GM23338 (cell line): ENCODE measurements at regions not wholly inside any gene's neighbourhood (a gene's known extent, or its start where the extent isn't known, plus 50 kb on each side); places are given as distances from the start of the nearest gene placed in this dataset.

Experiments used
- ATAC-seq: fragments of 200-7000 bp; cut with Tn5 transposase; 3 replicates; pipeline ENCODE4 v1.9.1; 2020
- DNase-seq: peaks from one replicate; pipeline ENCODE4 v3.0.0-alpha.2; 2015; ENCODE audit warnings: low spot score
- H2AFZ ChIP-seq: fragments of 200-600 bp; sonication (generic); 2 replicates; pipeline ENCODE4 v1.8.0; 2016; ENCODE audit warnings: antibody characterized with exemption, mild to moderate bottlenecking, moderate library complexity
- H3F3A ChIP-seq: fragments of 200-600 bp; sonication (generic); replicated peaks from 2 replicates; pipeline ENCODE4 v1.8.0; 2017; ENCODE audit warnings: antibody characterized with exemption, mixed run types, low read depth
- H3K27ac ChIP-seq: fragments of 200-600 bp; sonication (generic); 2 replicates; pipeline ENCODE4 v1.6.1; 2016; ENCODE audit warnings: low read depth
- H3K27me3 ChIP-seq: fragments of 200-600 bp; sonication (generic); 2 replicates; pipeline ENCODE4 v1.8.0; 2016; ENCODE audit warnings: mild to moderate bottlenecking, mixed run types, moderate library complexity; ENCODE audit not compliant: insufficient read depth
- H3K36me3 ChIP-seq: fragments of 200-600 bp; sonication (generic); 2 replicates; pipeline ENCODE4 v1.8.0; 2016; ENCODE audit warnings: mild to moderate bottlenecking; ENCODE audit not compliant: insufficient read depth
- H3K4me1 ChIP-seq: fragments of 200-600 bp; sonication (generic); 2 replicates; pipeline ENCODE4 v1.8.0; 2016; ENCODE audit warnings: mild to moderate bottlenecking, moderate library complexity; ENCODE audit not compliant: insufficient read depth
- H3K4me2 ChIP-seq: fragments of 200-600 bp; sonication (generic); 2 replicates; pipeline ENCODE4 v1.7.1; 2017; ENCODE audit warnings: mixed run types
- H3K4me3 ChIP-seq: fragments of 200-600 bp; sonication (generic); 2 replicates; pipeline ENCODE4 v1.6.1; 2016; ENCODE audit warnings: mixed run types
- H3K79me2 ChIP-seq: fragments of 200-600 bp; sonication (generic); replicated peaks from 2 replicates; pipeline ENCODE4 v1.8.0; 2017; ENCODE audit warnings: mild to moderate bottlenecking; ENCODE audit not compliant: insufficient read depth
- H3K9me2 ChIP-seq: fragments of 200-600 bp; sonication (generic); 2 replicates; pipeline ENCODE4 v1.8.0; 2017; ENCODE audit not compliant: insufficient read depth
- H4K20me1 ChIP-seq: fragments of 200-600 bp; sonication (generic); replicated peaks from 2 replicates; pipeline ENCODE4 v1.8.0; 2017; ENCODE audit warnings: mild to moderate bottlenecking; ENCODE audit not compliant: insufficient read depth
- H3K27ac Mint-ChIP-seq: 2 replicates; pipeline ENCODE4 v1.8.0; 2020; ENCODE audit warnings: inconsistent platforms, mild to moderate bottlenecking, moderate library complexity, mixed read lengths
- H3K27me3 Mint-ChIP-seq: 3 replicates; pipeline ENCODE4 v1.8.0; 2022; ENCODE audit warnings: low read depth, mild to moderate bottlenecking, moderate library complexity, mixed read lengths, inconsistent platforms; ENCODE audit not compliant: insufficient read depth, poor library complexity
- H3K36me3 Mint-ChIP-seq: 3 replicates; pipeline ENCODE4 v1.8.0; 2021; ENCODE audit warnings: low read depth, mild to moderate bottlenecking, inconsistent platforms, moderate library complexity, mixed read lengths
- H3K4me1 Mint-ChIP-seq: 3 replicates; pipeline ENCODE4 v1.8.0; 2020; ENCODE audit warnings: mild to moderate bottlenecking, inconsistent platforms, mixed read lengths
- H3K4me3 Mint-ChIP-seq: 3 replicates; pipeline ENCODE4 v1.8.0; 2021; ENCODE audit warnings: moderate library complexity, mild to moderate bottlenecking, inconsistent platforms, mixed read lengths
- H3K9me3 Mint-ChIP-seq: 3 replicates; pipeline ENCODE4 v1.8.0; 2020; ENCODE audit warnings: moderate library complexity, mild to moderate bottlenecking, inconsistent platforms, mixed read lengths
- CREB1 ChIP-seq: fragments of 250-450 bp; sonication (Bioruptor Pico); IDR thresholded peaks from 2 replicates; pipeline ENCODE4 v1.5.0; 2020; ENCODE audit warnings: low read depth, mild to moderate bottlenecking, moderate library complexity
- EZH2 ChIP-seq: fragments of 200-600 bp; sonication (generic); IDR thresholded peaks from one replicate; pipeline ENCODE4 v1.8.0; 2017; ENCODE audit warnings: antibody characterized with exemption, mild to moderate bottlenecking, low read depth; ENCODE audit not compliant: unreplicated experiment
- JUNB ChIP-seq: IDR thresholded peaks from one replicate; pipeline ENCODE4 v1.6.1; 2016; ENCODE audit warnings: antibody characterized with exemption; ENCODE audit not compliant: unreplicated experiment
- NANOG ChIP-seq: IDR thresholded peaks from 2 replicates; pipeline ENCODE4 v1.6.1; 2016; ENCODE audit warnings: antibody characterized with exemption, borderline replicate concordance
- POLR2AphosphoS5 ChIP-seq: IDR thresholded peaks from 2 replicates; pipeline ENCODE4 v1.6.1; 2016; ENCODE audit warnings: antibody characterized with exemption, low read depth
- STAT1 ChIP-seq: IDR thresholded peaks from one replicate; pipeline ENCODE4 v1.6.1; 2016; ENCODE audit warnings: antibody characterized with exemption; ENCODE audit not compliant: unreplicated experiment
- ZNF114 ChIP-seq: fragments of 250-450 bp; sonication (Bioruptor Pico); IDR thresholded peaks from 2 replicates; pipeline ENCODE4 v1.5.0; 2020; ENCODE audit warnings: mild to moderate bottlenecking, moderate library complexity
- ZNF331 ChIP-seq: fragments of 250-450 bp; sonication (Bioruptor Pico); IDR thresholded peaks from 2 replicates; pipeline ENCODE4 v1.5.0; 2020; ENCODE audit warnings: low read depth, mild to moderate bottlenecking, moderate library complexity
- TF ChIP-seq, protein P1 (sequence below): IDR thresholded peaks from 2 replicates; pipeline ENCODE4 v1.6.1; 2016; ENCODE audit warnings: antibody characterized with exemption
- TF ChIP-seq, protein P2 (sequence below), 2 experiments: fragments of 200-600 bp in 1 of 2; sonication (generic) in 1 of 2; conservative IDR thresholded peaks; 2 replicates each; pipeline versions ENCODE4 v1.5.1 to v1.6.1; 2016 to 2017; ENCODE audit warnings: antibody characterized with exemption in 2 of 2, low read depth in 2 of 2, mild to moderate bottlenecking in 2 of 2, moderate library complexity in 1 of 2
- TF ChIP-seq, protein P3 (sequence below): IDR thresholded peaks from one replicate; pipeline ENCODE4 v1.6.1; 2018; ENCODE audit warnings: antibody characterized with exemption; ENCODE audit not compliant: unreplicated experiment
- TF ChIP-seq, protein P4 (sequence below): fragments of 250-450 bp; sonication (Bioruptor Pico); IDR thresholded peaks from 2 replicates; pipeline ENCODE4 v1.5.0; 2020; ENCODE audit warnings: mild to moderate bottlenecking, moderate library complexity

DNA sequence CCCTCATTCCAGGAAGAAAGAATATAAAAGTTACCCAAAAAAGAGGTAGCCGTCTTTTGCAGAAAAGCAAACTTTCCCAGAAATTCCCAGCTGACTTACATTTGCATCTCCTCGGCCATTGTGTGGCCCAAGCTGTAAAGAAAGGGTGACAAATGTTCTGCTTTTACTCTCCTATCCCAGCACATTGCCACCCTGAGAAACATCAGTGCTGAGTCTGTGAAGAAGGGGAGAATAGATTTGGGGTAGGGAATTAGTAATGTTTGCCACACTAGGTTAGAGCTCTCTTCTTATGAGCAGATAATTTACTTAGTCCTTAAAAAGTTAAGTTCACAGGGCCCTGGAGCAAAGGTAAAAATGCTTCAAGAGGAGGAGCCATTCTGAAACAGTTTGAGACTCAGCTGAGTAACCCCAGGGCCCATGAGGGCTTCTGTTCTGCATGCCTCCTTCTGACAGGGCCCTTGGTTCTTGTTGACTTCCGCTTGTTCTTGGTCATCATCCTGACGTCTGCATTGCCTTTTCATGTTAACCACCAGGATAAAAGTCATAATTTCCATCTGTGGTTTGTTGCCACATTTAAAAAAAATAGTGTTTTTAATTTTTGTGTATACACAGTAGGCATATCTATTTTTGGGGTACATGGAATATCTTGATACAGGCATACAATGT lies 550.7 kb downstream of the RNF144A start:
- H3K27me3 ChIP-seq: no peaks in the 10 kb centered on the region
- H3K79me2 ChIP-seq: no peaks in the 10 kb centered on the region
- no peak overlapping the region for H3K4me3 ChIP-seq
- no peaks in the 10 kb centered on the region for H3F3A ChIP-seq
- DNase-seq: no peak
- TF ChIP-seq ZNF114 (CRISPR knock-in tag) (no peak), NANOG (no peak), CREB1 (CRISPR knock-in tag) (no peak), JUNB (no peak), POLR2AphosphoS5 (no peak), EZH2 (no peak), STAT1 (no peak), ZNF331 (no peak)
- TF ChIP-seq, protein P1, sequence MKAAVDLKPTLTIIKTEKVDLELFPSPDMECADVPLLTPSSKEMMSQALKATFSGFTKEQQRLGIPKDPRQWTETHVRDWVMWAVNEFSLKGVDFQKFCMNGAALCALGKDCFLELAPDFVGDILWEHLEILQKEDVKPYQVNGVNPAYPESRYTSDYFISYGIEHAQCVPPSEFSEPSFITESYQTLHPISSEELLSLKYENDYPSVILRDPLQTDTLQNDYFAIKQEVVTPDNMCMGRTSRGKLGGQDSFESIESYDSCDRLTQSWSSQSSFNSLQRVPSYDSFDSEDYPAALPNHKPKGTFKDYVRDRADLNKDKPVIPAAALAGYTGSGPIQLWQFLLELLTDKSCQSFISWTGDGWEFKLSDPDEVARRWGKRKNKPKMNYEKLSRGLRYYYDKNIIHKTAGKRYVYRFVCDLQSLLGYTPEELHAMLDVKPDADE: no peak
- TF ChIP-seq, protein P2, sequence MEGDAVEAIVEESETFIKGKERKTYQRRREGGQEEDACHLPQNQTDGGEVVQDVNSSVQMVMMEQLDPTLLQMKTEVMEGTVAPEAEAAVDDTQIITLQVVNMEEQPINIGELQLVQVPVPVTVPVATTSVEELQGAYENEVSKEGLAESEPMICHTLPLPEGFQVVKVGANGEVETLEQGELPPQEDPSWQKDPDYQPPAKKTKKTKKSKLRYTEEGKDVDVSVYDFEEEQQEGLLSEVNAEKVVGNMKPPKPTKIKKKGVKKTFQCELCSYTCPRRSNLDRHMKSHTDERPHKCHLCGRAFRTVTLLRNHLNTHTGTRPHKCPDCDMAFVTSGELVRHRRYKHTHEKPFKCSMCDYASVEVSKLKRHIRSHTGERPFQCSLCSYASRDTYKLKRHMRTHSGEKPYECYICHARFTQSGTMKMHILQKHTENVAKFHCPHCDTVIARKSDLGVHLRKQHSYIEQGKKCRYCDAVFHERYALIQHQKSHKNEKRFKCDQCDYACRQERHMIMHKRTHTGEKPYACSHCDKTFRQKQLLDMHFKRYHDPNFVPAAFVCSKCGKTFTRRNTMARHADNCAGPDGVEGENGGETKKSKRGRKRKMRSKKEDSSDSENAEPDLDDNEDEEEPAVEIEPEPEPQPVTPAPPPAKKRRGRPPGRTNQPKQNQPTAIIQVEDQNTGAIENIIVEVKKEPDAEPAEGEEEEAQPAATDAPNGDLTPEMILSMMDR (conservative IDR thresholded peaks at IDR 0.05; ENCODE audit: low read depth in 2 of 2): no peak
- TF ChIP-seq, protein P3, sequence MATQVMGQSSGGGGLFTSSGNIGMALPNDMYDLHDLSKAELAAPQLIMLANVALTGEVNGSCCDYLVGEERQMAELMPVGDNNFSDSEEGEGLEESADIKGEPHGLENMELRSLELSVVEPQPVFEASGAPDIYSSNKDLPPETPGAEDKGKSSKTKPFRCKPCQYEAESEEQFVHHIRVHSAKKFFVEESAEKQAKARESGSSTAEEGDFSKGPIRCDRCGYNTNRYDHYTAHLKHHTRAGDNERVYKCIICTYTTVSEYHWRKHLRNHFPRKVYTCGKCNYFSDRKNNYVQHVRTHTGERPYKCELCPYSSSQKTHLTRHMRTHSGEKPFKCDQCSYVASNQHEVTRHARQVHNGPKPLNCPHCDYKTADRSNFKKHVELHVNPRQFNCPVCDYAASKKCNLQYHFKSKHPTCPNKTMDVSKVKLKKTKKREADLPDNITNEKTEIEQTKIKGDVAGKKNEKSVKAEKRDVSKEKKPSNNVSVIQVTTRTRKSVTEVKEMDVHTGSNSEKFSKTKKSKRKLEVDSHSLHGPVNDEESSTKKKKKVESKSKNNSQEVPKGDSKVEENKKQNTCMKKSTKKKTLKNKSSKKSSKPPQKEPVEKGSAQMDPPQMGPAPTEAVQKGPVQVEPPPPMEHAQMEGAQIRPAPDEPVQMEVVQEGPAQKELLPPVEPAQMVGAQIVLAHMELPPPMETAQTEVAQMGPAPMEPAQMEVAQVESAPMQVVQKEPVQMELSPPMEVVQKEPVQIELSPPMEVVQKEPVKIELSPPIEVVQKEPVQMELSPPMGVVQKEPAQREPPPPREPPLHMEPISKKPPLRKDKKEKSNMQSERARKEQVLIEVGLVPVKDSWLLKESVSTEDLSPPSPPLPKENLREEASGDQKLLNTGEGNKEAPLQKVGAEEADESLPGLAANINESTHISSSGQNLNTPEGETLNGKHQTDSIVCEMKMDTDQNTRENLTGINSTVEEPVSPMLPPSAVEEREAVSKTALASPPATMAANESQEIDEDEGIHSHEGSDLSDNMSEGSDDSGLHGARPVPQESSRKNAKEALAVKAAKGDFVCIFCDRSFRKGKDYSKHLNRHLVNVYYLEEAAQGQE: no peak
- TF ChIP-seq, protein P4, sequence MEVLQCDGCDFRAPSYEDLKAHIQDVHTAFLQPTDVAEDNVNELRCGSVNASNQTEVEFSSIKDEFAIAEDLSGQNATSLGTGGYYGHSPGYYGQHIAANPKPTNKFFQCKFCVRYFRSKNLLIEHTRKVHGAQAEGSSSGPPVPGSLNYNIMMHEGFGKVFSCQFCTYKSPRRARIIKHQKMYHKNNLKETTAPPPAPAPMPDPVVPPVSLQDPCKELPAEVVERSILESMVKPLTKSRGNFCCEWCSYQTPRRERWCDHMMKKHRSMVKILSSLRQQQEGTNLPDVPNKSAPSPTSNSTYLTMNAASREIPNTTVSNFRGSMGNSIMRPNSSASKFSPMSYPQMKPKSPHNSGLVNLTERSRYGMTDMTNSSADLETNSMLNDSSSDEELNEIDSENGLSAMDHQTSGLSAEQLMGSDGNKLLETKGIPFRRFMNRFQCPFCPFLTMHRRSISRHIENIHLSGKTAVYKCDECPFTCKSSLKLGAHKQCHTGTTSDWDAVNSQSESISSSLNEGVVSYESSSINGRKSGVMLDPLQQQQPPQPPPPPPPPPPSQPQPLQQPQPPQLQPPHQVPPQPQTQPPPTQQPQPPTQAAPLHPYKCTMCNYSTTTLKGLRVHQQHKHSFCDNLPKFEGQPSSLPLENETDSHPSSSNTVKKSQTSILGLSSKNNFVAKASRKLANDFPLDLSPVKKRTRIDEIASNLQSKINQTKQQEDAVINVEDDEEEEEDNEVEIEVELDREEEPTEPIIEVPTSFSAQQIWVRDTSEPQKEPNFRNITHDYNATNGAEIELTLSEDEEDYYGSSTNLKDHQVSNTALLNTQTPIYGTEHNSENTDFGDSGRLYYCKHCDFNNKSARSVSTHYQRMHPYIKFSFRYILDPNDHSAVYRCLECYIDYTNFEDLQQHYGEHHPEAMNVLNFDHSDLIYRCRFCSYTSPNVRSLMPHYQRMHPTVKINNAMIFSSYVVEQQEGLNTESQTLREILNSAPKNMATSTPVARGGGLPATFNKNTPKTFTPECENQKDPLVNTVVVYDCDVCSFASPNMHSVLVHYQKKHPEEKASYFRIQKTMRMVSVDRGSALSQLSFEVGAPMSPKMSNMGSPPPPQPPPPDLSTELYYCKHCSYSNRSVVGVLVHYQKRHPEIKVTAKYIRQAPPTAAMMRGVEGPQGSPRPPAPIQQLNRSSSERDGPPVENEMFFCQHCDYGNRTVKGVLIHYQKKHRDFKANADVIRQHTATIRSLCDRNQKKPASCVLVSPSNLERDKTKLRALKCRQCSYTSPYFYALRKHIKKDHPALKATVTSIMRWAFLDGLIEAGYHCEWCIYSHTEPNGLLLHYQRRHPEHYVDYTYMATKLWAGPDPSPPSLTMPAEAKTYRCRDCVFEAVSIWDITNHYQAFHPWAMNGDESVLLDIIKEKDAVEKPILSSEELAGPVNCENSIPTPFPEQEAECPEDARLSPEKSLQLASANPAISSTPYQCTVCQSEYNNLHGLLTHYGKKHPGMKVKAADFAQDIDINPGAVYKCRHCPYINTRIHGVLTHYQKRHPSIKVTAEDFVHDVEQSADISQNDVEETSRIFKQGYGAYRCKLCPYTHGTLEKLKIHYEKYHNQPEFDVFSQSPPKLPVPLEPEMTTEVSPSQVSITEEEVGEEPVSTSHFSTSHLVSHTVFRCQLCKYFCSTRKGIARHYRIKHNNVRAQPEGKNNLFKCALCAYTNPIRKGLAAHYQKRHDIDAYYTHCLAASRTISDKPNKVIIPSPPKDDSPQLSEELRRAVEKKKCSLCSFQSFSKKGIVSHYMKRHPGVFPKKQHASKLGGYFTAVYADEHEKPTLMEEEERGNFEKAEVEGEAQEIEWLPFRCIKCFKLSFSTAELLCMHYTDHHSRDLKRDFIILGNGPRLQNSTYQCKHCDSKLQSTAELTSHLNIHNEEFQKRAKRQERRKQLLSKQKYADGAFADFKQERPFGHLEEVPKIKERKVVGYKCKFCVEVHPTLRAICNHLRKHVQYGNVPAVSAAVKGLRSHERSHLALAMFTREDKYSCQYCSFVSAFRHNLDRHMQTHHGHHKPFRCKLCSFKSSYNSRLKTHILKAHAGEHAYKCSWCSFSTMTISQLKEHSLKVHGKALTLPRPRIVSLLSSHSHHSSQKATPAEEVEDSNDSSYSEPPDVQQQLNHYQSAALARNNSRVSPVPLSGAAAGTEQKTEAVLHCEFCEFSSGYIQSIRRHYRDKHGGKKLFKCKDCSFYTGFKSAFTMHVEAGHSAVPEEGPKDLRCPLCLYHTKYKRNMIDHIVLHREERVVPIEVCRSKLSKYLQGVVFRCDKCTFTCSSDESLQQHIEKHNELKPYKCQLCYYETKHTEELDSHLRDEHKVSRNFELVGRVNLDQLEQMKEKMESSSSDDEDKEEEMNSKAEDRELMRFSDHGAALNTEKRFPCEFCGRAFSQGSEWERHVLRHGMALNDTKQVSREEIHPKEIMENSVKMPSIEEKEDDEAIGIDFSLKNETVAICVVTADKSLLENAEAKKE (CRISPR knock-in tag): no peak
- H4K20me1 ChIP-seq: no peaks in the 10 kb centered on the region
- Mint-ChIP-seq H3K27me3 (peaks cover 6% of the 10 kb centered on the region), H3K4me3 (no peak overlapping the region), H3K9me3 (no peaks in the 10 kb centered on the region), H3K4me1 (peaks cover 13% of the 10 kb centered on the region; the same call in 2 of the 3 replicates), H3K36me3 (no peaks in the 10 kb centered on the region), H3K27ac (no peak overlapping the region)
- no peaks in the 10 kb centered on the region for H3K9me2 ChIP-seq
- peak overlapping the region; percentile 83; the same call in 1 of the 2 replicates for H2AFZ ChIP-seq
- H3K4me1 ChIP-seq: peaks cover 4% of the 10 kb centered on the region; the same call in 1 of the 2 replicates
- no peaks in the 10 kb centered on the region for H3K36me3 ChIP-seq
- no peak overlapping the region for H3K27ac ChIP-seq
- no peak overlapping the region for H3K4me2 ChIP-seq
- no peak for ATAC-seq
